ENCODE measurements at regions not wholly inside any gene's neighbourhood (a gene's known extent, or its start where the extent isn't known, plus 50 kb on each side); places are given as distances from the start of the nearest gene placed in this dataset.

DNA sequence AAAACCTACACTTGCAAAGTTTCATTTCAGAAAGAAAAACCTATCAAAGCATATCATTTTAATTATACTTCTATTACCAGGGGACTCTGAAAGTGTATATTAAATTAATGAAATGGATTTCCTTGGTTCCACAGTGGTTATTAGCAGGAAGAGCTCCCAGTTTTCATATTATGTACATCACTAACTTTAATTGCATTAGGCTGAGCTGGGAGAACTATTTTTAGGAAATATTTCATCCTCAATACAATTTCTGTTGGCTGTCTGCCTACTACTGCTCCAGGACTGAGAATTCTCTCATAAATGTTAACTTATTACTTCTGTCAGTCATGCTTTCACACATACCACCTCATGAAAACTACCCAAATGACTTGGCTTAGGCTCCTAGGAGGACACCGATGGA, 301.4 kb downstream of the CMPK2 start:
- DNase-seq, result no peak

GRCh38 chr2:6574121-6574520, 291.6 kb downstream of the CMPK2 start:
- no peak for DNase-seq

DNA sequence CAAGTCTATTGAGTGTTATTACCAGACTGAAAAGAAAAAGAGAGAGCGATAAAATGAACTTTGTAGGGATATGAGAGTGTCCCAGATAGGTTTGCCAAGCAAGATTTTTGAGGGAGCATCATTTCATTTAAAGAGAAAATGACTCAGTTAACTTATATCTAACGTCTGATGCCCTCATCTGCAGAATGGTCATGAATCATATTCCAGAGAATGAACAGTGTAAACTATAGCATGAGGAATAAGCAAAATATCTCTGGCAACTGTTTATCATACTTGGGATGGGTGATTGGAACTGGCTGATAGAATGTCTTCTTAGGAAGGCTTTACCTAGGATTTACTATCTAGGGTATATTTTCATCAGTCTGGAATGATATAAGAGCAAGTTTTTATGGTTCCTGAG, 289.4 kb downstream of the CMPK2 start:
- no peak for DNase-seq

DNA sequence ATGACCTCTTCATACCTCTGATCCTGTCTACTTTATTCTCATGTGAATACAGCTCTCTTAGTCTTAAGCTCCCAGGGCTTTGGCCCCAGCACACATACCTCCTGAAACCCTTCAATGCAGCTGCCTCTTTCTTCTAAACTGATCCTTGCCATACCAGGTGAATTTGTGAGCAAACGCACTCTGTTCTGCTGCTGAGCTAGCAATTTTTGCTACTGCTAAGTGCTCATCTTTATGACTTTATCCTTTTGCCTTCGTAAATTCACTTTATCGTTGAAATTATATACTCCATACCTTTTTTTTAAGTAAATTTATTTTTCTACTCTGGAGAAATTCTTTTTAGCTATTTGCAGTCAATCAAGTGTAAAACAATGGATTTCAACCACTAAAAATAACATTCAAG, 287.7 kb downstream of the CMPK2 start:
- DNase-seq, result no peak

- no peak for DNase-seq
Measured at GRCh38 chr2:6578416-6578815, 287.3 kb downstream of the CMPK2 start.

DNA sequence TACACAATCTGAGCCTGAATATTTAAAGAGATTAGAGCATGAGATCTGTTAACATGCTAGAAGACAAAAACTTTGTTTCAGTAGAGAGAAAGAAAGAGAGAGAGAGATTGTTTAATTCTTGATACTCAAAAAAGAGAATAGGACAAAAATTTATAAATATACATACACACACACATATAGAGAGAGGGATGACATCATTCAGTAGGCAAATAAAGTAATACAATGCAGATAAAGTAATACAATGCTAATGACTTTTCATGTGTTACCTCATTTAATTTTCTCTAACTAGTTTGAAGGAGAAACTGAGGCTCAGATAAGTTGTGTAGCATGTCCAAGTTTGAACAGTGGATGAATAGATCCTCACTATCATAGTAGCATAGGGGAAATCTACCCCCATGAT, 286.4 kb downstream of the CMPK2 start:
- DNase-seq, result no peak

GRCh38 chr2:6580982-6581381, 284.7 kb downstream of the CMPK2 start:
- no peak for DNase-seq

GRCh38 chr2:6589150-6589549, 276.6 kb downstream of the CMPK2 start:
- DNase-seq, result no peak

DNA sequence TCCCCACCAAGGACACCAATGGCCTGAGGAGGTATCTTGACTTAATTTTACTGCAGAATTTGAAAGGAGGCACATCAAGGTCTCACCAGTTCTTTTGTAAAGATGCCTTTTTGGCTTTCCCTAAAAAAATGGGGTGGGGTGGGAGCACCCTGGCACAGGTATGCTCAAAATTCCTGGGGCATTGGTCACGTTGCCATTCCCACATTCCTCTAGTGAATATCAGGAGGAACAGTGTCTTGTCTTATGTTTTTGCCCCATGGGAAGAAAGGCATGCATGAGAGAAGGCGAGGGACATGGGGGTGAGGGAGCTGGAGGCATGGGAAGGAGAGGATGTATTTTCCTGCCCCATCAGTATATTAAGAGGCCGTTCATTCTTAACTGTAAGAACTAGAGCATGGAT, 275.3 kb downstream of the CMPK2 start:
- no peak for DNase-seq

- no peak for DNase-seq
Measured at GRCh38 chr2:6602471-6602870, 263.2 kb downstream of the CMPK2 start.

DNA sequence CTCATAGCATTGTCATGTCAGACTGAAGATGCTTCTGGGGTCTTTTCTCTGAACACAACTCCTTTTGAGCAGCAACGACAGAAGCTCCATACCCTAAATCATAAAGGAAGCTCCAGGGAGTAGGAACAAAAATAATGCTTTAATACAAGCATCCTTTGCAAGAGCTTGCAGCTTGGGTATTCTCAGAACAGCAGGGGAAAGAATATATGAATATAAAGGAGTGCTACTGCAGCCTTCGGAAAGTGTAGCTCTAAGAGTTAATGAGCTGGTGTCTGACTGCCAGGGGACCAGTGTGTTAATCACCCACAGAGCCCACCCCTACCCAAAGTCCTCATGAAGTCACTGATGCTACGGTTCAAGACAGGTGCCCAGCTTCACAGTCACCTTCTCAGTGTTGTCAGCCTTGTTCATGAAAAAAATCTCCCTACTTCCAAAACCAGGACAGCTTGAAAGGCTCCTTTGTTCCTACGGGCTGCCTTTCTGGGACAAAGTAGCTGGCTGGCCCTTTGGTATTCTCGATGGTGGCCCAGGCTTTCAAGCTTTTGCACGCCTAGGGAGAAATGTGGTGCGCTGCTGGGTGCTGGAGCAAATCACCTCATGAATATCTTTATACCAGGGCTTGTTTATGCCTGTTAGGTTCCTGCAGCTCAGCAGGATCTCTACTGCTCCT, 259.7 kb downstream of the CMPK2 start:
- DNase-seq, result no peak

DNA sequence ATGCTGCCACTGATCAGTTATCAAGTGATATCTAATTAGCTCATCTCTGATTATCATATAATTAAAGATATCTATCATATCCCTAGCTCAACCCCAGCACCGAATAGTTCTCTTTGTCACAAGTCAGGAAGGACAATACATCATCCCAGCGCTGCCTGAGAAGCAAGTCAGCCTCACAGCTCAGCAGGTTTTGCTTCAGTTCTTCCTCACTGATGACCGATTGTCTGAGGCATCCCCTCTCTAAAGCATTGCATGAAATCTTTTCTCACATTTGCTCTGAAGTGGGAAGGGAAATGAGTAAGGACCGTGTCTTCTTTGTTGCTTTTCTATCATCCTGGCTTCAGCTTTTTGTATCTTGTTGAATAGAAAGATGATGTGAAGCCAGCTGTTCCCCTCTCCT, 247.9 kb downstream of the CMPK2 start:
- no peak for DNase-seq

DNA sequence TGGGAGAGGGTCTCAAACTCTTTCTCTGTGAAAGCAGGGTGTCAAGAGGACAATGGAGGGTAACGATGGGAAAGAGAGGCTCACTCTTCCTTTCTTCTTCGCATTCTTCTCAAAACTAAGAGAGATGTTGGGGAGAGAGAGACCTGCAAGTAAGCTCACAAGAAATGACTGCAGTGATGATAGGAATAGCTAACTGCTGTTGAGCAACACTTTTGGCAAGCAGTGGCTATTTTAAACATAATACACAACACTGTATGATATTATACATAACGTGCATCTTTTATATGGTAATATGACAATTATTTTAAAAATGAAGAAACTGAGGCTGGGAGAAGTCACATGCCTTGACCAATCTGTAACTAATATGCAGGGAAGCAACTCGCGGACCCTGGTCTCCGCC, 247.5 kb downstream of the CMPK2 start:
- no peak for DNase-seq

- DNase-seq, result no peak
Measured at GRCh38 chr2:6623746-6624145, 242.0 kb downstream of the CMPK2 start.

DNA sequence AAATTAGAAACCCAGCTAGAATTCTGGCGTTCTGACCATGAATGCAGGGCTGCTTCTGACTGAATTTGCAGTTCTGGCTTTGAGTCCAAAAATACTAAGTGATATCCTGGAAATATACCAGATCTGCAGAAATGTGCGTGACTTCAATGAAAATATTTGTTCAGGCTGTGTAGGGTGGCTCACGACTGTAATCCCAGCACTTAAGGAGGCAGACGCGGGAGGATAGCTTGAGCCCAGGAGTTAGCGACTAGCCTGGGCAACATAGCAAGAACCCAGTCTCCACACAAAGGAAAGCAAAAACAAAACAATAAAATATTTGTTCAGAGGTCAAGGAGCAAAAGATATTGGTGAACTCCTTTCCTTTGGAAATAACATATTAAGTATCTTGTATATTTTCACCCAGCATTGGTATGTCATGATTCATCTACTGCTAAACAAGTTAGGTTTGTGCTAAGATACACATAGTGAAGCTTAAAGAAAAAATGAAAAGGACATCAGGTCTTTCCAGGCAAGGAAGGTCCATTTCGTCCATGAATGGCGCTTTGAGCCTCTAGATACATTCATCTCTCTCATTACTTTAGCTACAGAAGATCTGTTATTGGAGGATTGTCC, 239.2 kb downstream of the CMPK2 start:
- DNase-seq, result no peak

DNA sequence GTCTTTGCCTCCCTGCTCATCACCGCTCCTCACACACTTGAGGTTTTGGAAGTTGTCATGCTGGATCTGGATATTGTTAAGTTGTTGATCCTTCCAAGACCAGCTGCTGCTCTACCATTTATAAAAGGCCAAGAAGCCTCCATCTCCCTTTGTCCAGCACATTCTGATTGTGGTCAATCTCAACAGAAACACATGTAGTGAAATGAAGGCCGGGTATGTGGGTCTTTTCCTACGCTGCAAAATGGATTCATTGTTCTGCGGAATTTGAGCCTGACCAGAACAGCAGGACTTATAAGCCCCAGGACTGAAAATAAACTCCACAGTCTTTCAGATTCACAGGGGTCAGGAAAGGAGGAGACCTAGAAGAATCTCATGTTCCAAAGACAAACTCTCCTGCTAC, 238.4 kb downstream of the CMPK2 start:
- no peak for DNase-seq

GRCh38 chr2:6630209-6630608, 235.5 kb downstream of the CMPK2 start:
- DNase-seq, result no peak

- DNase-seq, result no peak
Measured at GRCh38 chr2:6635296-6635695, 230.4 kb downstream of the CMPK2 start.

DNA sequence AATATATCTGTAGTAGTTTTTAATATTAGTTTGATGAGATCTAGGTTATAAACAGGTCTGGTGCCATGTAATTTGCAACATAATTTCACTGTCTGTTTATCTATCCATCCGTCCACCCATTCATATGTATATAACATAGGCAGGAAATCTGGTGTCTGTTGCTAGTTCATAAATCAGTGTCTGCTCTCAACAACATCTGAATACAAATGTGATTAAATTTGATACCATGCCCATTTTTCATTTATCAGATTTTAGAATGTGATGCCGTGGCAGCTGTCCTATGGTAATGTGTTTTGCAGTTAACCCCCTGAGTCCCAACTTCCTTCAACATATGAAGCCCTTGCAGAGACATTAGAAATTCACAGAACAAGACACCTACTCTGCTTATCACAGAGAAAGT, 228.4 kb downstream of the CMPK2 start:
- no peak for DNase-seq

DNA sequence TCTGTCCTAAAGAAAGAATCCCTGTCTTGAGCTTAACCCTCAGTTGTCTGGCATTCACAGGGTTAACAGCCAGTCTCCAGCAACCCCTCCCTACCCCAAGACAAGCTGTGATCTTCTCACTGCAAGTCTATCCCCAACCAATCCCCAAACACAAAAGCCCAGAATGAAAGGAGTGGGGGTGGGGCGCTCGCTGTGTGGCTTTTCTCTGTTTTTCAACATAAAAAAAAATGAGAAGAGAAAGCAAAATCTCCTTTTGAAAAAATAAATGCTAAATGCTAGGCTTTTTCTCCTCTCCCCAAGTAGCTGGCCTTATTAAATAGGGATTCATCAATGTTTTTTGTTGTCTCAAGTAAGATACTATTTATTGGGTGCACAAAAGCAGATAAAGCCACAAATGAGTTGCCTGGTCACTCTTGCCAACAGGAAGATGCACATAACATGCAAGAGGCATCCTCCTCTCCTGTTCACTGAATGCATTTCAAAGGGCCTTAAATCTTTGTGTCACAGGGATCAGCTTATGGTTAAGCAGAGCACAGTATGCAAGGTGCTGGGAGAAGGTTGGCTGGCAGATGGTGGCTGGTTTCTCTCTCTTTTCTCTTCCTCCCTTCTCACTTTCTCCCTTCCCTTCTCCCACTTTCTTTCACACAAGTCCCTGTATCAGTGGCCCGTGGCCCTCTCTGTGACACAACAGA, 225.6 kb downstream of the CMPK2 start:
- no peak for DNase-seq

DNA sequence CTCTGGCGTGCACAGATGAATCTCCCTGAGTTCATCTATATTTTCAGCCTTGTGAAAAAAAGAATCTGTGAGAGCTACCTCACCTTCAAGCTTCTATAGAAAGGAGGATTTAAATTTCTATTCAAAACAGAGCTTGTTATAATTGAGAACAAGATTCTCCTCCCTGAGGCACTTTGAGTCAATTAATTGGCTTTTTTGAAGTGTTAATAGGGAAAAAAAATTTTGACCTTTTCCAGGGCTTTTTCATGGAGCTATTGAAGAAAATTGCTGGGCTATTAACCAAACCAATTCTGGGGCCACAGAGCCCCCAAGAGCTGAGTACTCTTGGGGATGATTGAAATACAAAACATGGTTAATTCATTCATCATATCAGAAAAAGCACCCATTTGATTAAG, 225.1 kb downstream of the CMPK2 start:
- no peak for DNase-seq

GRCh38 chr2:6641956-6642355, 223.8 kb downstream of the CMPK2 start:
- no peak for DNase-seq

DNA sequence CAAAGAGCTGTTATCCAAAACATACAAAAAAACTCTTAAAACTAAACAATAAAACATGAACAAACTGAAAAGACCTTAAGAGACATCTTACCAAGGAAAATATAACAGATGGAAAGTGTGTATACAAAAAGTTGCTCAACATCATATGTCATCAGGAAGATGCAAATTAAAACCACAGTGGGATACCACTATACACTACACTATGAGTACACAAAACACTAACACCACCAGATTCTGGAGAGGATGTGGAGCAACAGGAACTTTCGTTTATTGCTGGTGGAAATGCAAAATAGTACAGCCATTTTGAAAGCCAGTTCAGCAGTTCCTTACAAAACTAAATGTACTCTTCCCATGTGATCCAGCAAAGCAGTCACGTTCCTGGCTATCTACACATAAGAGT, 221.4 kb downstream of the CMPK2 start:
- DNase-seq, result no peak

DNA sequence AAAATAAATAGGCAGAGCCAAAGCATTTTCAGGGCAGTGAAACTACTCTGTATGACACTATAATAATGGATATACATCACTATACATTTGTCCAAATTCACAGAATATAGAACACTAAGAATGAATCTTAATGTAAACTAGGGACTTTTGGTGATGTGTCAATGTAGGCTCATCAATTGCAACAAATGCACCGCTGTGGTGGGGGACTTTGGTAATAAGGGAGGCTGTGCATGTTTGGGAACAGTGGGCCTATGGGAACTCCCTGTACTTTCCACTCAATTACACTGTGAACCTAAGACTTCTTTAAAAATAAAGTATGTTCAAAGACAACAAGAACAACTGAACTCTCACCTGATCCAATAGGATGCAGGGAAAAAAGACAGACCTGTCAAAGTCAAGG, 220.7 kb downstream of the CMPK2 start:
- no peak for DNase-seq

DNA sequence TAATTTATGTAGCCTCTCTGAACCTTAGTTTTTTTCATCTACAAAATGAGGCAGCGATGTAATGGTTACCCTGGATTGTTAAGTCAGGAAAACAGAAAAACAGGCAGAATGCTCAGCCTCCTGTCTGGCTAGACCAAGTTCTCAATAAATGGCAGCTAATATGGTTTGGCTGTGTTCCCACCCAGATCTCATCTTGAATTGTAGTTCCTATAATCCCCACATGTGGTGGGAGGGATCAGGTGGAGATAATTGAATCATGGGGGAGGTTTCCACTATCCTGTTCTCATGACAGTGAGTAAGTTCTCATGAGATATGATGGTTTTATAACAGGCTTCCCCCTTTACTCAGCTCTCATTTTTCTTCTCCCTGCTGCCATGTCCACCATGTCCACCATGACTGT, 220.0 kb downstream of the CMPK2 start:
- DNase-seq, result no peak
